Vagina (tissue), 2 donors: ENCODE measurements at regions not wholly inside any gene's neighbourhood (a gene's known extent, or its start where the extent isn't known, plus 50 kb on each side); places are given as distances from the start of the nearest gene placed in this dataset.

Experiments
- POLR2A ChIP-seq, 2 donors: fragments of 450-650 bp; IDR thresholded peaks; one replicate each; pipeline ENCODE4 v1.6.1; 2017; ENCODE audit warnings: antibody characterized with exemption in 2 of 2, mild to moderate bottlenecking in 2 of 2, moderate library complexity in 2 of 2
- POLR2AphosphoS5 ChIP-seq, 2 donors: sonication (generic); formaldehyde crosslinking; IDR thresholded peaks; one replicate each; pipeline ENCODE4 v1.9.0; 2017; ENCODE audit warnings: antibody characterized with exemption in 2 of 2, mild to moderate bottlenecking in 2 of 2, low read depth in 1 of 2; ENCODE audit not compliant: insufficient read depth in 1 of 2
- TF ChIP-seq, protein P1 (sequence below), 3 experiments: fragments of 450-650 bp in 2 of 3; fragments of 200-600 bp in 1 of 3; sonication (generic) in 1 of 3; IDR thresholded peaks; one replicate each; pipeline ENCODE4 v1.5.1; 2017 to 2019; ENCODE audit warnings: antibody characterized with exemption in 3 of 3, mild to moderate bottlenecking in 2 of 3, moderate library complexity in 2 of 3

DNA sequence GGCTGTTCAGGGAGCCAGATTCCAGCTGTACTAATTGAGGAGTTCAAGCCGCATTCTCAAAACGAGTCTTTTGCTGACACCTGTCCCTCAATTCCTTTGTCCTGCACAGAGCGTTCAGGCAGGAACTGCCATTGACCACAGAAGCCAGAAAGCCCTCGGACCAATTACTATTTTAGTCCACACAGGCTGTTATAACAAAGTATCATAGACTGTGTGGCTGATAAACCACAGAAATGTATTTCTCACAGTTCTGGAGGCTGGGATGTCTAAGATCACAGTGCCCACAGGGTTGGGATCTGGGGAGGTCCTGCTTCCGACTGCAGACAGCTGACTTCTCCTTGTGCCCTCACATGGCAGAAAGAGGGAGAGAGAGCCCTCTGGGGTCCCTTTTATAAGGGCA is 119.8 kb upstream of the ATP6AP2 start:
- TF ChIP-seq POLR2AphosphoS5 (IDR thresholded peaks at IDR 0.05; ENCODE audit: insufficient read depth in 1 of 2, low read depth in 1 of 2) (no peak), POLR2A (IDR thresholded peaks at IDR 0.05) (no peak)
- TF ChIP-seq, protein P1, sequence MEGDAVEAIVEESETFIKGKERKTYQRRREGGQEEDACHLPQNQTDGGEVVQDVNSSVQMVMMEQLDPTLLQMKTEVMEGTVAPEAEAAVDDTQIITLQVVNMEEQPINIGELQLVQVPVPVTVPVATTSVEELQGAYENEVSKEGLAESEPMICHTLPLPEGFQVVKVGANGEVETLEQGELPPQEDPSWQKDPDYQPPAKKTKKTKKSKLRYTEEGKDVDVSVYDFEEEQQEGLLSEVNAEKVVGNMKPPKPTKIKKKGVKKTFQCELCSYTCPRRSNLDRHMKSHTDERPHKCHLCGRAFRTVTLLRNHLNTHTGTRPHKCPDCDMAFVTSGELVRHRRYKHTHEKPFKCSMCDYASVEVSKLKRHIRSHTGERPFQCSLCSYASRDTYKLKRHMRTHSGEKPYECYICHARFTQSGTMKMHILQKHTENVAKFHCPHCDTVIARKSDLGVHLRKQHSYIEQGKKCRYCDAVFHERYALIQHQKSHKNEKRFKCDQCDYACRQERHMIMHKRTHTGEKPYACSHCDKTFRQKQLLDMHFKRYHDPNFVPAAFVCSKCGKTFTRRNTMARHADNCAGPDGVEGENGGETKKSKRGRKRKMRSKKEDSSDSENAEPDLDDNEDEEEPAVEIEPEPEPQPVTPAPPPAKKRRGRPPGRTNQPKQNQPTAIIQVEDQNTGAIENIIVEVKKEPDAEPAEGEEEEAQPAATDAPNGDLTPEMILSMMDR (IDR thresholded peaks at IDR 0.05): no peak
